Colonic mucosa (tissue), 4 donors: ENCODE measurements at regions not wholly inside any gene's neighbourhood (a gene's known extent, or its start where the extent isn't known, plus 50 kb on each side); places are given as distances from the start of the nearest gene placed in this dataset.

Experiments used
- DNase-seq: peaks from one replicate; pipeline ENCODE4 v3.0.0-alpha.2; 2020
- H3K27ac ChIP-seq: fragments of 200-600 bp; one replicate; pipeline ENCODE4 v1.8.0; 2021
- H3K27me3 ChIP-seq: fragments of 200-600 bp; one replicate; pipeline ENCODE4 v1.8.0; 2021
- H3K36me3 ChIP-seq: fragments of 200-600 bp; one replicate; pipeline ENCODE4 v1.8.0; 2021
- H3K4me1 ChIP-seq: fragments of 200-600 bp; one replicate; pipeline ENCODE4 v1.8.0; 2021; ENCODE audit warnings: mild to moderate bottlenecking
- H3K4me3 ChIP-seq: fragments of 200-600 bp; one replicate; pipeline ENCODE4 v1.8.0; 2021
- H3K9ac ChIP-seq, 2 donors: one replicate each; pipeline ENCODE4 v1.7.0; 2013; ENCODE audit warnings: control low read depth in 2 of 2, low read depth in 2 of 2, low read length in 2 of 2
- H3K9me3 ChIP-seq: fragments of 200-600 bp; one replicate; pipeline ENCODE4 v1.8.0; 2021
- CTCF ChIP-seq: fragments of 200-600 bp; IDR thresholded peaks from one replicate; pipeline ENCODE4 v1.8.0; 2022; ENCODE audit warnings: antibody characterized with exemption, mild to moderate bottlenecking
- intact Hi-C: fragments of 100-400 bp; cut with DNase I; formaldehyde crosslinking; loops from one replicate; pipeline ENCODE4 v1.14.1; 2022
- donor health status: healthy.
- donor health status: DM: no; HTN: no; CAD: no.
- donor health status: DM: no; HTN: no; CAD: no.

- no peaks in the 10 kb centered on the region for H3K4me1 ChIP-seq
- no peak overlapping the region for H3K27ac ChIP-seq
- no peak for DNase-seq
- no peaks in the 10 kb centered on the region for H3K36me3 ChIP-seq
- no peak overlapping the region for H3K4me3 ChIP-seq
- H3K9ac ChIP-seq: no peak overlapping the region
- intact Hi-C loops: no loop called here
- H3K27me3 ChIP-seq: no peaks in the 10 kb centered on the region
- no peak for TF ChIP-seq CTCF
- no peaks in the 10 kb centered on the region for H3K9me3 ChIP-seq
Measured at GRCh38 chr1:13898406-13898805, 198.4 kb downstream of the PRDM2 start.

GRCh38 chr1:13899856-13900255 lies 199.9 kb downstream of the PRDM2 start:
- Histone ChIP-seq H3K4me3 (no peak overlapping the region), H3K27me3 (no peaks in the 10 kb centered on the region), H3K9ac (no peak overlapping the region), H3K36me3 (no peaks in the 10 kb centered on the region), H3K9me3 (no peaks in the 10 kb centered on the region), H3K27ac (no peak overlapping the region), H3K4me1 (no peaks in the 10 kb centered on the region)
- intact Hi-C loops: no loop called here
- DNase-seq: no peak
- no peak for TF ChIP-seq CTCF

- H3K4me3 ChIP-seq: no peak overlapping the region
- intact Hi-C loops: no loop called here
- no peaks in the 10 kb centered on the region for H3K27me3 ChIP-seq
- no peak for TF ChIP-seq CTCF
- no peak overlapping the region for H3K9ac ChIP-seq
- H3K27ac ChIP-seq: no peak overlapping the region
- H3K9me3 ChIP-seq: no peaks in the 10 kb centered on the region
- DNase-seq: no peak
- H3K36me3 ChIP-seq: no peaks in the 10 kb centered on the region
- H3K4me1 ChIP-seq: no peaks in the 10 kb centered on the region
Measured at GRCh38 chr1:13900583-13900982, 200.6 kb downstream of the PRDM2 start.

GRCh38 chr1:13901039-13901438 lies 201.1 kb downstream of the PRDM2 start:
- TF ChIP-seq CTCF: no peak
- Histone ChIP-seq H3K4me1 (no peaks in the 10 kb centered on the region), H3K27ac (no peak overlapping the region), H3K36me3 (no peaks in the 10 kb centered on the region), H3K9ac (no peak overlapping the region), H3K27me3 (no peaks in the 10 kb centered on the region), H3K9me3 (no peaks in the 10 kb centered on the region), H3K4me3 (no peak overlapping the region)
- no peak for DNase-seq
- intact Hi-C loops: no loop called here

GRCh38 chr1:13901597-13901996 lies 201.6 kb downstream of the PRDM2 start:
- H3K27ac ChIP-seq: no peak overlapping the region
- H3K9me3 ChIP-seq: no peaks in the 10 kb centered on the region
- H3K27me3 ChIP-seq: no peaks in the 10 kb centered on the region
- H3K4me3 ChIP-seq: no peak overlapping the region
- no peak for TF ChIP-seq CTCF
- no peak overlapping the region for H3K9ac ChIP-seq
- no peak for DNase-seq
- intact Hi-C loops: no loop called here
- no peaks in the 10 kb centered on the region for H3K4me1 ChIP-seq
- H3K36me3 ChIP-seq: no peaks in the 10 kb centered on the region

GRCh38 chr1:13908128-13908527 lies 208.1 kb downstream of the PRDM2 start:
- Histone ChIP-seq H3K4me1 (no peaks in the 10 kb centered on the region), H3K9ac (no peak overlapping the region), H3K27ac (no peak overlapping the region), H3K27me3 (no peaks in the 10 kb centered on the region), H3K36me3 (no peaks in the 10 kb centered on the region), H3K4me3 (no peak overlapping the region), H3K9me3 (no peaks in the 10 kb centered on the region)
- no peak for DNase-seq
- intact Hi-C loops: no loop called here
- TF ChIP-seq CTCF: no peak
